ENCODE measurements at regions not wholly inside any gene's neighbourhood (a gene's known extent, or its start where the extent isn't known, plus 50 kb on each side); places are given as distances from the start of the nearest gene placed in this dataset.

- Histone ChIP-seq H3K79me2 (ENCODE audit: low read length) (no peaks in the 10 kb centered on the region), H3K4me2 (ENCODE audit: low read depth, low read length) (no peak overlapping the region), H3K4me1 (ENCODE audit: low read length) (no peaks in the 10 kb centered on the region), H3K9me3 (replicated peaks; ENCODE audit: insufficient read depth, low read length) (no peaks in the 10 kb centered on the region), H2AFZ (ENCODE audit: low read length) (no peak overlapping the region), H3K27ac (ENCODE audit: low read length) (no peak overlapping the region), H3K9ac (ENCODE audit: low read length) (no peak overlapping the region), H3K4me3 (ENCODE audit: low read length) (no peak overlapping the region), H3K9me2 (replicated peaks; ENCODE audit: insufficient read depth, low read length) (no peaks in the 10 kb centered on the region), H3K36me3 (replicated peaks; ENCODE audit: insufficient read depth, low read length) (no peaks in the 10 kb centered on the region), H3K27me3 (replicated peaks; ENCODE audit: insufficient read depth, low read length) (no peaks in the 10 kb centered on the region), H4K20me1 (ENCODE audit: insufficient read depth, low read length) (no peaks in the 10 kb centered on the region), H3F3A (ENCODE audit: insufficient read depth, low read length) (no peaks in the 10 kb centered on the region)
- DNase-seq, result no peak
- TF ChIP-seq EZH2 (optimal IDR thresholded peaks at IDR 0.05; ENCODE audit: low read depth, low read length), result no peak
- TF ChIP-seq, protein P1, sequence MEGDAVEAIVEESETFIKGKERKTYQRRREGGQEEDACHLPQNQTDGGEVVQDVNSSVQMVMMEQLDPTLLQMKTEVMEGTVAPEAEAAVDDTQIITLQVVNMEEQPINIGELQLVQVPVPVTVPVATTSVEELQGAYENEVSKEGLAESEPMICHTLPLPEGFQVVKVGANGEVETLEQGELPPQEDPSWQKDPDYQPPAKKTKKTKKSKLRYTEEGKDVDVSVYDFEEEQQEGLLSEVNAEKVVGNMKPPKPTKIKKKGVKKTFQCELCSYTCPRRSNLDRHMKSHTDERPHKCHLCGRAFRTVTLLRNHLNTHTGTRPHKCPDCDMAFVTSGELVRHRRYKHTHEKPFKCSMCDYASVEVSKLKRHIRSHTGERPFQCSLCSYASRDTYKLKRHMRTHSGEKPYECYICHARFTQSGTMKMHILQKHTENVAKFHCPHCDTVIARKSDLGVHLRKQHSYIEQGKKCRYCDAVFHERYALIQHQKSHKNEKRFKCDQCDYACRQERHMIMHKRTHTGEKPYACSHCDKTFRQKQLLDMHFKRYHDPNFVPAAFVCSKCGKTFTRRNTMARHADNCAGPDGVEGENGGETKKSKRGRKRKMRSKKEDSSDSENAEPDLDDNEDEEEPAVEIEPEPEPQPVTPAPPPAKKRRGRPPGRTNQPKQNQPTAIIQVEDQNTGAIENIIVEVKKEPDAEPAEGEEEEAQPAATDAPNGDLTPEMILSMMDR (IDR thresholded peaks at IDR 0.05; ENCODE audit: low read length), result no peak
- TF ChIP-seq EZH2phosphoT487 (IDR thresholded peaks at IDR 0.05; ENCODE audit: low read length), result no peak
Measured at GRCh38 chr2:105158002-105158401, 83.5 kb upstream of the GPR45 start.

DNA sequence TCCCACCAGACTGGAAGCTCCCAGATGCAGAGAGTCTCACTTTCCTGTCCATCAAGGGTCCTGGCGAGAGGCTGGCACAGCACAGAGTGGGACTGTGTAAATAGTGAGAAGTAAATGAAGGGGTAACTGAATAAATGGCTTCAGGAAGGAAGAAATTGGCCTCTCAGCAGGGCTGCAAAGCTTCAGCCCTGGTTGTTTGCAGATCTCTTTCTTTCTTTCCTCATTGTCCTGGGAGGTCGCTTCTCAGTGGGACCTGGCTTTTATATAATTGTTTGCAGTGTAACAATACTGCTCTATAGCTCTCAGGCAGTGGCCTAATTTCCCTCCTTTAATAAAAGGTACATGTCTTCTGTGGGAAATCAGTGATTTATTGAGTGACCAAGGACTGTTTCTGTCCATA, 74.9 kb upstream of the GPR45 start:
- Histone ChIP-seq H3K27me3 (replicated peaks; ENCODE audit: insufficient read depth, low read length) (no peaks in the 10 kb centered on the region), H3K4me3 (ENCODE audit: low read length) (no peak overlapping the region)

GRCh38 chr2:105168543-105168942, 73.0 kb upstream of the GPR45 start:
- no peaks in the 10 kb centered on the region for H3F3A ChIP-seq (ENCODE audit: insufficient read depth, low read length)
- H3K9ac ChIP-seq (ENCODE audit: low read length), result no peak overlapping the region
- H3K9me3 ChIP-seq (replicated peaks; ENCODE audit: insufficient read depth, low read length), result no peaks in the 10 kb centered on the region
- no peak overlapping the region for H2AFZ ChIP-seq (ENCODE audit: low read length)
- no peaks in the 10 kb centered on the region for H3K27me3 ChIP-seq (replicated peaks; ENCODE audit: insufficient read depth, low read length)
- H4K20me1 ChIP-seq (ENCODE audit: insufficient read depth, low read length), result no peaks in the 10 kb centered on the region
- H3K4me1 ChIP-seq (ENCODE audit: low read length), result no peaks in the 10 kb centered on the region
- no peaks in the 10 kb centered on the region for H3K9me2 ChIP-seq (replicated peaks; ENCODE audit: insufficient read depth, low read length)
- no peak overlapping the region for H3K27ac ChIP-seq (ENCODE audit: low read length)
- DNase-seq, result no peak
- TF ChIP-seq, protein P1 (IDR thresholded peaks at IDR 0.05; ENCODE audit: low read length), result no peak
- TF ChIP-seq EZH2phosphoT487 (IDR thresholded peaks at IDR 0.05; ENCODE audit: low read length), result no peak
- TF ChIP-seq EZH2 (optimal IDR thresholded peaks at IDR 0.05; ENCODE audit: low read depth, low read length), result no peak
- no peaks in the 10 kb centered on the region for H3K79me2 ChIP-seq (ENCODE audit: low read length)
- no peak overlapping the region for H3K4me3 ChIP-seq (ENCODE audit: low read length)
- H3K4me2 ChIP-seq (ENCODE audit: low read depth, low read length), result no peak overlapping the region
- no peaks in the 10 kb centered on the region for H3K36me3 ChIP-seq (replicated peaks; ENCODE audit: insufficient read depth, low read length)

More for the DNA sequence above, 74.9 kb upstream of the GPR45 start:
- Histone ChIP-seq H3F3A (ENCODE audit: insufficient read depth, low read length) (no peaks in the 10 kb centered on the region), H3K4me2 (ENCODE audit: low read depth, low read length) (no peak overlapping the region), H3K9me2 (replicated peaks; ENCODE audit: insufficient read depth, low read length) (no peaks in the 10 kb centered on the region), H2AFZ (ENCODE audit: low read length) (no peak overlapping the region), H3K9ac (ENCODE audit: low read length) (no peak overlapping the region), H3K27ac (ENCODE audit: low read length) (no peak overlapping the region), H3K4me1 (ENCODE audit: low read length) (no peaks in the 10 kb centered on the region), H3K9me3 (replicated peaks; ENCODE audit: insufficient read depth, low read length) (no peaks in the 10 kb centered on the region), H3K79me2 (ENCODE audit: low read length) (no peaks in the 10 kb centered on the region), H3K36me3 (replicated peaks; ENCODE audit: insufficient read depth, low read length) (no peaks in the 10 kb centered on the region), H4K20me1 (ENCODE audit: insufficient read depth, low read length) (no peaks in the 10 kb centered on the region)
- TF ChIP-seq EZH2 (optimal IDR thresholded peaks at IDR 0.05; ENCODE audit: low read depth, low read length), result no peak
- TF ChIP-seq, protein P1 (IDR thresholded peaks at IDR 0.05; ENCODE audit: low read length), result no peak
- no peak for TF ChIP-seq EZH2phosphoT487 (IDR thresholded peaks at IDR 0.05; ENCODE audit: low read length)
- DNase-seq, result no peak

Data from MM.1S (cell line).